CD4-positive, alpha-beta T cell treated with Interleukin-21 for 1 hour (primary cell): ENCODE measurements at regions not wholly inside any gene's neighbourhood (a gene's known extent, or its start where the extent isn't known, plus 50 kb on each side); places are given as distances from the start of the nearest gene placed in this dataset.

Experiments used
- DNase-seq: peaks from one replicate; pipeline ENCODE4 v3.0.0-alpha.2; 2020

GRCh38 chr7:86970986-86971385, 88.5 kb downstream of the ELAPOR2 start:
- no peak for DNase-seq

- DNase-seq = no peak
Observed at GRCh38 chr7:86970547-86970946, 88.9 kb downstream of the ELAPOR2 start.

- no peak for DNase-seq
Observed at GRCh38 chr7:86969865-86970264, 89.6 kb downstream of the ELAPOR2 start.

- no peak for DNase-seq
Observed at GRCh38 chr7:86968618-86969017, 90.8 kb downstream of the ELAPOR2 start.

GRCh38 chr7:86966916-86967315, 92.5 kb downstream of the ELAPOR2 start:
- DNase-seq = no peak

- DNase-seq = no peak
Observed at GRCh38 chr7:86965727-86966120, 93.7 kb downstream of the ELAPOR2 start.

GRCh38 chr7:86964973-86965726, 94.3 kb downstream of the ELAPOR2 start:
- no peak for DNase-seq

GRCh38 chr7:86963599-86964230, 95.7 kb downstream of the ELAPOR2 start:
- DNase-seq = no peak

- DNase-seq = no peak
Observed at GRCh38 chr7:86962623-86963022, 96.8 kb downstream of the ELAPOR2 start.

GRCh38 chr7:86961686-86962085, 97.8 kb downstream of the ELAPOR2 start:
- no peak for DNase-seq

- no peak for DNase-seq
Observed at GRCh38 chr7:86958380-86958779, 101.1 kb downstream of the ELAPOR2 start.

- DNase-seq = no peak
Observed at GRCh38 chr7:86956567-86956966, 102.9 kb downstream of the ELAPOR2 start.

- DNase-seq = no peak
Observed at GRCh38 chr7:86955895-86956503, 103.5 kb downstream of the ELAPOR2 start.

- DNase-seq = no peak
Observed at GRCh38 chr7:86954971-86955370, 104.5 kb downstream of the ELAPOR2 start.

GRCh38 chr7:86953653-86954336, 105.7 kb downstream of the ELAPOR2 start:
- no peak for DNase-seq

- no peak for DNase-seq
Observed at GRCh38 chr7:86953219-86953618, 106.2 kb downstream of the ELAPOR2 start.

- DNase-seq = no peak
Observed at GRCh38 chr7:86951895-86952294, 107.6 kb downstream of the ELAPOR2 start.

- DNase-seq = no peak
Observed at GRCh38 chr7:86950944-86951343, 108.5 kb downstream of the ELAPOR2 start.

GRCh38 chr7:86950360-86950759, 109.1 kb downstream of the ELAPOR2 start:
- no peak for DNase-seq

GRCh38 chr7:86949779-86950260, 109.6 kb downstream of the ELAPOR2 start:
- DNase-seq = no peak

- DNase-seq = no peak
Observed at GRCh38 chr7:86949052-86949778, 110.2 kb downstream of the ELAPOR2 start.

- no peak for DNase-seq
Observed at GRCh38 chr7:86947929-86948328, 111.5 kb downstream of the ELAPOR2 start.

GRCh38 chr7:86943447-86943846, 116.0 kb downstream of the ELAPOR2 start:
- DNase-seq = no peak
